H1 (cell line): ENCODE measurements at regions not wholly inside any gene's neighbourhood (a gene's known extent, or its start where the extent isn't known, plus 50 kb on each side); places are given as distances from the start of the nearest gene placed in this dataset.

Experiments
- ASH2L ChIP-seq: fragments of 200-600, 300-600 bp; sonication (generic); IDR thresholded peaks from one replicate; pipeline ENCODE4 v1.7.1; 2017; ENCODE audit warnings: low read length
- ATF2 ChIP-seq: IDR thresholded peaks from 2 replicates; pipeline ENCODE4 v1.6.1; 2012; ENCODE audit warnings: low read length, inconsistent platforms
- POLR2A ChIP-seq, 2 experiments: IDR thresholded peaks; 1 replicate in 1 of 2; 2 replicates in 1 of 2; pipeline ENCODE4 v1.6.1; 2011; ENCODE audit warnings: low read depth in 2 of 2, low read length in 2 of 2, mild to moderate bottlenecking in 2 of 2; ENCODE audit errors: control extremely low read depth in 1 of 2
- SIN3A ChIP-seq, 2 experiments: IDR thresholded peaks in 1 of 2; conservative IDR thresholded peaks in 1 of 2; 2 replicates each; pipeline ENCODE4 v1.6.1; 2011 to 2012; ENCODE audit warnings: low read length in 2 of 2, improper control_type of control experiment in 1 of 2, low read depth in 1 of 2, mild to moderate bottlenecking in 1 of 2
- SIRT6 ChIP-seq: IDR thresholded peaks from one replicate; pipeline ENCODE4 v1.7.1; 2012; ENCODE audit warnings: low read length, inconsistent platforms
- TAF1 ChIP-seq: IDR thresholded peaks from 2 replicates; pipeline ENCODE4 v1.6.1; 2011; ENCODE audit warnings: mild to moderate bottlenecking, low read depth, low read length
- USF2 ChIP-seq: IDR thresholded peaks from 2 replicates; pipeline ENCODE4 v1.6.1; 2011; ENCODE audit warnings: low read length, improper control_type of control experiment

DNA sequence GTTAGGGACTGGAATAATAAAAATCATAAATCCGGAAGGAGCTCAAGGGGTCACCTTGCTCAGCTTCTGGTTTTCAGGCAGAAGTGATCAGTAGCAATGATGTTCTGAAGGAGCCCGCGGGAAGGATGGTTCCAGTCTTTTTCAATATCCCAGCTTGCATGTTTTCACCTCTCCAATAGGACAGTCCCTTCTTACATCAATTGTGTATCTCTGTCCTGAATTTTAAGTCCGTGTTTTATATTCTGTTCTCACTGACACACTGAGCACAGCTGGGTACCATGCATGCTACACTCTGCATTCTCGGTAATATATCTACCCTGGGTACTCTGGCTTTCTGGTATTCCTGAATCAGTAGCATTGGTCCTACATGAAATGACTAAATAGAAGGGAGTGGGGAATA, 55.2 kb upstream of the SLC35B4 start (continued):
- TF ChIP-seq TAF1 (no peak), SIN3A (conservative IDR thresholded peaks at IDR 0.05 in 1 of 2, IDR thresholded peaks at IDR 0.05 in 1 of 2; ENCODE audit: low read depth in 1 of 2, low read length in 2 of 2) (no peak), POLR2A (IDR thresholded peaks at IDR 0.05; ENCODE audit: control extremely low read depth in 1 of 2, low read depth in 2 of 2, low read length in 2 of 2) (no peak), SIRT6 (no peak), ATF2 (no peak), USF2 (no peak), ASH2L (no peak)
- TF ChIP-seq, all 59 proteins: peak for 0
